CD4-positive, alpha-beta T cell (primary cell): ENCODE measurements at regions not wholly inside any gene's neighbourhood (a gene's known extent, or its start where the extent isn't known, plus 50 kb on each side); places are given as distances from the start of the nearest gene placed in this dataset.

Experiments
- ATAC-seq: fragments of 200-7000 bp; cut with Tn5 transposase; one replicate; pipeline ENCODE4 v1.10.0; 2022; ENCODE audit warnings: mild to moderate bottlenecking; ENCODE audit not compliant: poor library complexity
- CTCF ChIA-PET: fragments of 350-600 bp; sonication (Branson Sonifier 250); formaldehyde crosslinking; loops from one replicate; lab custom pipeline; 2021; ENCODE audit warnings: antibody characterized with exemption, inconsistent platforms; lab: Charles Lee
- POLR2A ChIA-PET: fragments of 350-600 bp; sonication (Branson Sonifier 250); formaldehyde crosslinking; loops from one replicate; lab custom pipeline; 2021; ENCODE audit warnings: antibody characterized with exemption, inconsistent platforms; lab: Charles Lee
- DNase-seq, 14 experiments: peaks; one replicate each; pipeline ENCODE4 v3.0.0-alpha.2; 2013 to 2020; ENCODE audit warnings: mixed read lengths in 2 of 14
- H3K27ac ChIP-seq, 2 donors: one replicate each; pipeline versions ENCODE4 v1.5.1 to v1.7.0; 2013; ENCODE audit warnings: low read length in 2 of 2, low read depth in 1 of 2, mild to moderate bottlenecking in 1 of 2
- H3K27me3 ChIP-seq, 2 experiments: 1 replicate in 1 of 2; 2 replicates in 1 of 2; pipeline versions ENCODE4 v1.6.1 to v1.7.0; 2013; ENCODE audit warnings: low read length in 2 of 2, control low read depth in 1 of 2, mild to moderate bottlenecking in 1 of 2, moderate library complexity in 1 of 2; ENCODE audit not compliant: insufficient read depth in 2 of 2, control insufficient read depth in 1 of 2
- H3K36me3 ChIP-seq: one replicate; pipeline ENCODE4 v1.6.1; 2013; ENCODE audit warnings: low read length, control low read depth; ENCODE audit not compliant: insufficient read depth
- H3K4me1 ChIP-seq: one replicate; pipeline ENCODE4 v1.6.1; 2013; ENCODE audit warnings: low read length, control low read depth; ENCODE audit not compliant: insufficient read depth
- H3K4me3 ChIP-seq: one replicate; pipeline ENCODE4 v1.5.1; 2013; ENCODE audit warnings: mild to moderate bottlenecking, low read length, moderate library complexity
- H3K9me3 ChIP-seq, 2 experiments: 1 replicate in 1 of 2; 2 replicates in 1 of 2; pipeline versions ENCODE4 v1.6.1 to v1.7.0; 2013; ENCODE audit warnings: low read length in 2 of 2, mild to moderate bottlenecking in 2 of 2, control low read depth in 1 of 2, moderate library complexity in 1 of 2; ENCODE audit not compliant: control insufficient read depth in 1 of 2, insufficient read depth in 1 of 2
- H3K27ac Mint-ChIP-seq: one replicate; pipeline ENCODE4 v1.8.0; 2020; ENCODE audit warnings: mixed read lengths
- H3K27me3 Mint-ChIP-seq: one replicate; pipeline ENCODE4 v1.8.0; 2021; ENCODE audit warnings: mixed read lengths
- H3K36me3 Mint-ChIP-seq: one replicate; pipeline ENCODE4 v1.8.0; 2021; ENCODE audit warnings: low read depth, mixed read lengths
- H3K4me1 Mint-ChIP-seq: one replicate; pipeline ENCODE4 v1.8.0; 2021; ENCODE audit warnings: low read depth, mixed read lengths
- H3K4me3 Mint-ChIP-seq: one replicate; pipeline ENCODE4 v1.8.0; 2020; ENCODE audit warnings: mild to moderate bottlenecking, mixed read lengths
- H3K9me3 Mint-ChIP-seq: one replicate; pipeline ENCODE4 v1.8.0; 2020; ENCODE audit warnings: mixed read lengths
- CTCF ChIP-seq: fragments of 200-600 bp; IDR thresholded peaks from one replicate; pipeline ENCODE4 v1.8.0; 2022; ENCODE audit warnings: antibody characterized with exemption, mild to moderate bottlenecking
- intact Hi-C, 2 experiments: fragments of 100-400 bp; cut with DNase I in 1 of 2; cut with micrococcal nuclease in 1 of 2; formaldehyde crosslinking; loops; one replicate each; pipeline versions ENCODE4 v1.15.1 to v1.9.0; 2023 to 2025; cut with DNase I, micrococcal nuclease

DNA sequence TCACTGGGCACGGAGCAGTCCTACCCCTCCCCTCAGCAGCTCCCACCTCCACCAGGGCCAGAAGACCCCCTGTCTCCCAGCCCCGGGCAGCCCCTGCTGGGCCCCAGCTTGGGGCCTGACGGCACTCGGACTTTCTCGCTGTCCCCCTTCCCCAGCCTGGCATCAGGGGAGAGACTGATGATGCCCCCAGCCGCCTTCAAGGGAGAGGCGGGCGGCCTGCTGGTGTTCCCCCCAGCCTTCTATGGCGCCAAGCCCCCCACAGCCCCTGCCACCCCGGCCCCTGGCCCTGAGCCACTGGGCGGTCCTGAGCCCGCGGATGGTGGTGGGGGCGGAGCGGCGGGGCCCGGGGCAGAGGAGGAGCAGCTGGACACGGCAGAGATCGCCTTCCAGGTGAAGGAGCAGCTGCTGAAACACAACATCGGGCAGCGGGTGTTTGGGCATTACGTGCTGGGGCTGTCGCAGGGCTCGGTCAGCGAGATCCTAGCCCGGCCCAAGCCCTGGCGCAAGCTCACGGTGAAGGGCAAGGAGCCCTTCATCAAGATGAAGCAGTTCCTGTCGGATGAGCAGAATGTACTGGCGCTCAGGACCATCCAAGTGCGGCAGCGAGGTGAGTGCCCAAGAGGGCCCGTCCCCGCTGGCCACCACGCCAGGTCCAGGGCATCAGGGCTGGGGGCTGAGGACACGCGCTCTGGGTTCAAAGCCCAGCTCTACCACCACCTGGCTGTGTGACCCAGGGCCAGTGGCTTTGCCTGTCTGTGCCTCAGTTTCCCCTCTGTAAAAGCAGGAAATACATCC is 58.6 kb downstream of the PHETA1 start:
- Mint-ChIP-seq H3K27me3 (peaks cover 6% of the 10 kb centered on the region), H3K27ac (no peak overlapping the region), H3K36me3 (peaks cover 6% of the 10 kb centered on the region), H3K4me3 (no peak overlapping the region), H3K9me3 (peaks cover 4% of the 10 kb centered on the region), H3K4me1 (peaks cover 12% of the 10 kb centered on the region)
- Histone ChIP-seq H3K4me3 (no peak overlapping the region), H3K27ac (no peak overlapping the region), H3K36me3 (no peaks in the 10 kb centered on the region), H3K4me1 (peaks cover 8% of the 10 kb centered on the region), H3K27me3 (no peaks in the 10 kb centered on the region), H3K9me3 (peaks cover 13 to 32% of the 10 kb centered on the region in 2 experiments)
- ATAC-seq (no peak), DNase-seq (no peak)
- no peak for TF ChIP-seq CTCF
- ChIA-PET POLR2A (no interaction called here), CTCF (no interaction called here)
- intact Hi-C loops, result no loop called here

DNA sequence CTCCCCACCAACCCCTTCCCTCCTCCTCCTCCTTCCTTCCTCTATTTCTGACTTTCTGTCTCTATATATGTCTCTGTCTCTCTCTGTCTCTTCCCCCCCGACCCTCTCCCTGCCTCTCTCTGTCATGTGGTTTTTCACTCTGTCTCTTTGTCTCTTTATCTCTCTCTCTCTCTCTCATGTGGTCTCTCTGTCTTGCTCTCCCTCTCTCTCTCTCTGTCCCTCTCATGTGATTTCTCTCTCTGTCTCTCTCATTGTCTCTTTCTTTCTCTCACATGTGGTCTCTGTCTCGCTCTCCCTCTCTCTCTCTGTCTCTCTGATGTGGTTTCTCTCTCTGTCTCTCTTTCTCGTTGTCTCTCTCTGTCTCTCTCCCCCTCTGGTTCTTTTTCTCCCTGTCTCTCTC is 59.3 kb downstream of the PHETA1 start:
- H3K27ac ChIP-seq, result no peak overlapping the region
- peaks cover 8% of the 10 kb centered on the region for H3K4me1 ChIP-seq
- peaks cover 19 to 35% of the 10 kb centered on the region in 2 experiments for H3K9me3 ChIP-seq
- POLR2A ChIA-PET, result no interaction called here
- no peak overlapping the region for H3K27ac Mint-ChIP-seq
- H3K4me3 Mint-ChIP-seq, result no peak overlapping the region
- DNase-seq (no peak), ATAC-seq (no peak)
- H3K36me3 Mint-ChIP-seq, result peaks cover 11% of the 10 kb centered on the region
- H3K9me3 Mint-ChIP-seq, result peaks cover 10% of the 10 kb centered on the region
- H3K4me3 ChIP-seq, result no peak overlapping the region
- no peak for TF ChIP-seq CTCF
- H3K27me3 ChIP-seq, result no peaks in the 10 kb centered on the region
- peaks cover 12% of the 10 kb centered on the region for H3K4me1 Mint-ChIP-seq
- H3K27me3 Mint-ChIP-seq, result peaks cover 6% of the 10 kb centered on the region
- intact Hi-C loops, result no loop called here
- H3K36me3 ChIP-seq, result no peaks in the 10 kb centered on the region
- CTCF ChIA-PET, result no interaction called here

DNA sequence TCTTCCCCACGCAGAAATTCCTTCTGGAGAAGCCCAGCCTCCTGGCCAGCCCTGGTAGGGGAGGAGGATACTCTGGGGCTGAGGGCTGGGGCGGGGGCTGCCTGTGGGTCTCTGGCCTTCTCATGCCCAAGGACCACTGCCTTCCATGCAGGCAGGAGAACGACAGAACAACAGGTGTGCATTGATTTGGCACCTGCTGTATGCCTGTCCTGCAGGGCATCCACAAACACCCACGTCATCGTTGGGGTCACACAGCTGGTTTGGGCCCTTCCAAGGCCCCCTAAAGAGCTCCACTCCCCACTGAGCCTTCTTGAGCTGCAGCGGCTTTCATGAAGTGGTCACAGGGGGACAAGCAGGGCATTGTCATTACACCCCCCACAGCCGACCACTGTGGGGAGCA is 60.4 kb downstream of the PHETA1 start:
- intact Hi-C loops, result no loop called here
- POLR2A ChIA-PET, result no interaction called here
- ATAC-seq (no peak), DNase-seq (no peak)
- no peaks in the 10 kb centered on the region for H3K27me3 ChIP-seq
- no peaks in the 10 kb centered on the region for H3K36me3 ChIP-seq
- peaks cover 13% of the 10 kb centered on the region for H3K9me3 Mint-ChIP-seq
- peaks cover 3% of the 10 kb centered on the region for H3K4me1 ChIP-seq
- no peak for TF ChIP-seq CTCF
- peaks cover under 1% of the 10 kb centered on the region for H3K27me3 Mint-ChIP-seq
- H3K4me1 Mint-ChIP-seq, result peaks cover 7% of the 10 kb centered on the region
- peaks cover 11% of the 10 kb centered on the region for H3K36me3 Mint-ChIP-seq
- H3K9me3 ChIP-seq, result peaks cover 30 to 46% of the 10 kb centered on the region in 2 experiments
- no peak overlapping the region for H3K27ac ChIP-seq
- H3K4me3 Mint-ChIP-seq, result no peak overlapping the region
- H3K4me3 ChIP-seq, result no peak overlapping the region
- H3K27ac Mint-ChIP-seq, result no peak overlapping the region
- CTCF ChIA-PET, result no interaction called here
